Cardiac fibroblast (primary cell): ENCODE measurements at regions not wholly inside any gene's neighbourhood (a gene's known extent, or its start where the extent isn't known, plus 50 kb on each side); places are given as distances from the start of the nearest gene placed in this dataset.

Experiments used
- DNase-seq, 2 donors: peaks; one replicate each; pipeline versions ENCODE4 v3.0.0 to v3.0.0-alpha.2; 2010; ENCODE audit warnings: low read depth in 2 of 2
- H3K4me3 ChIP-seq, 2 donors: replicated peaks in 1 of 2; 1 replicate in 1 of 2; 2 replicates in 1 of 2; pipeline ENCODE4 v1.5.1; 2011; ENCODE audit warnings: low read depth in 2 of 2, low read length in 2 of 2, mild to moderate bottlenecking in 2 of 2, moderate library complexity in 1 of 2
- CTCF ChIP-seq: IDR thresholded peaks from one replicate; pipeline ENCODE4 v1.5.1; 2011; ENCODE audit warnings: low read depth, mild to moderate bottlenecking, low read length, inconsistent platforms

- H3K4me3 ChIP-seq, result no peak overlapping the region
- DNase-seq, result no peak
- no peak for TF ChIP-seq CTCF
Measured at GRCh38 chr5:67451640-67452279, 255.2 kb upstream of the CD180 start.

GRCh38 chr5:67447732-67448131 is 251.1 kb upstream of the CD180 start:
- H3K4me3 ChIP-seq, result no peak overlapping the region
- DNase-seq, result no peak
- no peak for TF ChIP-seq CTCF

- DNase-seq, result peak; percentile 65 to 69
- TF ChIP-seq CTCF, result no peak
- H3K4me3 ChIP-seq, result no peak overlapping the region
Measured at GRCh38 chr5:67437905-67438845, 241.6 kb upstream of the CD180 start.

GRCh38 chr5:67435032-67435431 is 238.4 kb upstream of the CD180 start:
- no peak for DNase-seq
- no peak for TF ChIP-seq CTCF
- no peak overlapping the region for H3K4me3 ChIP-seq

- DNase-seq, result no peak
- TF ChIP-seq CTCF, result no peak
- H3K4me3 ChIP-seq, result no peak overlapping the region
Measured at GRCh38 chr5:67434466-67434865, 237.9 kb upstream of the CD180 start.

- H3K4me3 ChIP-seq, result no peak overlapping the region
Measured at GRCh38 chr5:67432606-67433005, 236.0 kb upstream of the CD180 start.

More at GRCh38 chr5:67432606-67433005, 236.0 kb upstream of the CD180 start:
- TF ChIP-seq CTCF, result no peak
- peak in 1 of 2 donors; percentile 37 for DNase-seq
